IMR-90 (cell line): ENCODE measurements at regions not wholly inside any gene's neighbourhood (a gene's known extent, or its start where the extent isn't known, plus 50 kb on each side); places are given as distances from the start of the nearest gene placed in this dataset.

Experiments used
- BHLHE40 ChIP-seq: fragments of 150-350 bp; IDR thresholded peaks from 2 replicates; pipeline ENCODE4 v1.6.1; 2016; ENCODE audit warnings: mild to moderate bottlenecking, low read depth, low read length
- MAZ ChIP-seq: IDR thresholded peaks from 2 replicates; pipeline ENCODE4 v1.6.1; 2012; ENCODE audit warnings: low read depth, mild to moderate bottlenecking, low read length, improper control_type of control experiment, moderate library complexity, borderline replicate concordance
- MXI1 ChIP-seq: IDR thresholded peaks from 2 replicates; pipeline ENCODE4 v1.6.1; 2012; ENCODE audit warnings: low read depth, mild to moderate bottlenecking, low read length, moderate library complexity, borderline replicate concordance
- NFE2L2 ChIP-seq: fragments of 150-350 bp; IDR thresholded peaks from 2 replicates; pipeline ENCODE4 v1.6.1; 2016; ENCODE audit warnings: low read depth, mild to moderate bottlenecking, low read length
- POLR2A ChIP-seq: IDR thresholded peaks from 2 replicates; pipeline ENCODE4 v1.6.1; 2012; ENCODE audit warnings: mild to moderate bottlenecking, low read depth, low read length
- RAD21 ChIP-seq: IDR thresholded peaks from 2 replicates; pipeline ENCODE4 v1.6.1; 2012; ENCODE audit warnings: low read length, improper control_type of control experiment
- RFX5 ChIP-seq: IDR thresholded peaks from 2 replicates; pipeline ENCODE4 v1.8.0; 2012; ENCODE audit warnings: low read depth, mild to moderate bottlenecking, low read length, moderate library complexity
- SMC3 ChIP-seq: fragments of 150-350 bp; IDR thresholded peaks from 2 replicates; pipeline ENCODE4 v1.6.1; 2016; ENCODE audit warnings: low read depth, mild to moderate bottlenecking, antibody characterized with exemption, low read length, moderate library complexity
- USF2 ChIP-seq: fragments of 150-350 bp; IDR thresholded peaks from 2 replicates; pipeline ENCODE4 v1.6.1; 2017; ENCODE audit warnings: mild to moderate bottlenecking, antibody characterized with exemption, low read length, low read depth
- TF ChIP-seq, protein P1 (sequence below): conservative IDR thresholded peaks from 2 replicates; pipeline ENCODE4 v1.5.1; 2012; ENCODE audit warnings: mild to moderate bottlenecking, low read depth, low read length, improper control_type of control experiment

DNA sequence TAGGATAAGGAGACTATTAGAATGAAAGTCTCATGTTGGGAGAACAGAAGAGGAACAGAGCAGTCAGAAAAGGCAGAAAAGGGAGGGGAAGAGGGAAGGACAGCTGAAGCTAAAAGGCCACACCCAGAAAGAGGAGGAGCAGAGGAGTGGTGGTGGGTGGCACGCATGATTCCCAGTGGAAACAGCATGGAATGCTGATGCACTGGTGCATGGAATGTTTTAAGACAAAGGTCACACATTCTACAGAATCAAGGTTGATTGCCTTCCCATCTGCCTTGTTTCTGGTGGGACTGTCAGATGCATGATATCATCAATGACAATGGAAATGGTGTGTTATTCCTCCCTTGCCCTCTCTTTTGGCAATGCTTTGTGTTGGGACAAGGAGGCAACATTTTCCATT lies 285.4 kb upstream of the MKI67 start:
- TF ChIP-seq, protein P1, sequence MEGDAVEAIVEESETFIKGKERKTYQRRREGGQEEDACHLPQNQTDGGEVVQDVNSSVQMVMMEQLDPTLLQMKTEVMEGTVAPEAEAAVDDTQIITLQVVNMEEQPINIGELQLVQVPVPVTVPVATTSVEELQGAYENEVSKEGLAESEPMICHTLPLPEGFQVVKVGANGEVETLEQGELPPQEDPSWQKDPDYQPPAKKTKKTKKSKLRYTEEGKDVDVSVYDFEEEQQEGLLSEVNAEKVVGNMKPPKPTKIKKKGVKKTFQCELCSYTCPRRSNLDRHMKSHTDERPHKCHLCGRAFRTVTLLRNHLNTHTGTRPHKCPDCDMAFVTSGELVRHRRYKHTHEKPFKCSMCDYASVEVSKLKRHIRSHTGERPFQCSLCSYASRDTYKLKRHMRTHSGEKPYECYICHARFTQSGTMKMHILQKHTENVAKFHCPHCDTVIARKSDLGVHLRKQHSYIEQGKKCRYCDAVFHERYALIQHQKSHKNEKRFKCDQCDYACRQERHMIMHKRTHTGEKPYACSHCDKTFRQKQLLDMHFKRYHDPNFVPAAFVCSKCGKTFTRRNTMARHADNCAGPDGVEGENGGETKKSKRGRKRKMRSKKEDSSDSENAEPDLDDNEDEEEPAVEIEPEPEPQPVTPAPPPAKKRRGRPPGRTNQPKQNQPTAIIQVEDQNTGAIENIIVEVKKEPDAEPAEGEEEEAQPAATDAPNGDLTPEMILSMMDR, result no peak
- TF ChIP-seq NFE2L2 (no peak), MXI1 (no peak), USF2 (no peak), POLR2A (no peak), BHLHE40 (no peak), MAZ (no peak), RFX5 (no peak), SMC3 (no peak), RAD21 (no peak)
